NCI-H345 treated with DMSO at 0.1 percent for 48 hours (cell line): ENCODE measurements at regions not wholly inside any gene's neighbourhood (a gene's known extent, or its start where the extent isn't known, plus 50 kb on each side); places are given as distances from the start of the nearest gene placed in this dataset.
"Not testable (repeated sequence)": the region's sequence is repeated elsewhere in the genome, so short reads cannot be mapped to it uniquely, and the experiment has no call there.

ENCODE experiments used
- DNase-seq: peaks from one replicate; lab custom pipeline; 2025; ENCODE audit not compliant: unreplicated experiment; lab: John Stamatoyannopoulos, UW

DNA sequence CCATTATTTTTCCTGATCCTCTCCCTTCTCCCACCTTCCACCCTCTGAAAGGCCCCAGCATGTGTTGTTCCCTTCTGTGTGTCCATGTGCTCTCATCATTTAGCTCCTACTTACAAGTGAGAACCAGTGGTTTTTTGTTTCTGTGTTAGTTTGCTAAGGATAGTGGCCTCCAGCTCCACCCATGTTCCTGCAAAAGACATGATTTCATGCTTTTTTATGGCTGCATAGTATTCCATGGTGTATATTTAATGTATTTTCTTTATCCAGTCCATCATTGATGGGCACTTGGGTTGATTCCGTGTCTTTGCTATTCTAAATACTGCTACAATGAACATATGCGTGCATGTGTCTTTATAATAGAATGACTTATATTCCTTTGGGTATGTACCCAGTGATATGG, 89.4 kb upstream of the C1orf174 start:
- DNase-seq: no peak

- DNase-seq: no peak
Observed at GRCh38 chr1:3992103-3992556, 92.1 kb upstream of the C1orf174 start.

DNA sequence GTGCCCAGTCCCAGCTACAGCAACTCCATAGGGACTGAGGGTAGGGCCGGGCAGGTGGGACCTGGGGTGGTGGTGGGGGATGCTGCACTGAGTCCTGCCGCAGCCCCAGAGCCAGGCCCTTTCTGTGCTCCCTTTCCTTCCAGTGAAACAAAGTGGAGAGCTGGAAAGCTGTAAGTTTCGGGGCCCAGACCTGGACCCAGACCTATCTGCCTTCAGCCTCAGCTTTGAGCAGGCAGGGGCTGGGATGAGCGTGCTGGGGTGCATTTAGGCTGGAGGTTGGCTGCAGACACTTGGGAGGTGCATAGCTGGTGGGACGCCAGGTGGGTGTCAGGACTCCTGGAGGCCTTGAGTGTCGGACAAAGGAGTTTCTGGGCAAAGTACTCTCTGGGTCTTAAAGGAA, 92.7 kb upstream of the C1orf174 start:
- DNase-seq: no peak

GRCh38 chr1:3993619-3994375, 93.7 kb upstream of the C1orf174 start:
- peak; percentile 54 for DNase-seq

GRCh38 chr1:3995141-3995780, 95.2 kb upstream of the C1orf174 start:
- DNase-seq: no peak

GRCh38 chr1:3996846-3997705, 97.0 kb upstream of the C1orf174 start:
- DNase-seq: no peak

GRCh38 chr1:3998086-3998485, 98.0 kb upstream of the C1orf174 start:
- no peak for DNase-seq

GRCh38 chr1:3999514-3999913, 99.4 kb upstream of the C1orf174 start:
- not testable (repeated sequence) for DNase-seq

DNA sequence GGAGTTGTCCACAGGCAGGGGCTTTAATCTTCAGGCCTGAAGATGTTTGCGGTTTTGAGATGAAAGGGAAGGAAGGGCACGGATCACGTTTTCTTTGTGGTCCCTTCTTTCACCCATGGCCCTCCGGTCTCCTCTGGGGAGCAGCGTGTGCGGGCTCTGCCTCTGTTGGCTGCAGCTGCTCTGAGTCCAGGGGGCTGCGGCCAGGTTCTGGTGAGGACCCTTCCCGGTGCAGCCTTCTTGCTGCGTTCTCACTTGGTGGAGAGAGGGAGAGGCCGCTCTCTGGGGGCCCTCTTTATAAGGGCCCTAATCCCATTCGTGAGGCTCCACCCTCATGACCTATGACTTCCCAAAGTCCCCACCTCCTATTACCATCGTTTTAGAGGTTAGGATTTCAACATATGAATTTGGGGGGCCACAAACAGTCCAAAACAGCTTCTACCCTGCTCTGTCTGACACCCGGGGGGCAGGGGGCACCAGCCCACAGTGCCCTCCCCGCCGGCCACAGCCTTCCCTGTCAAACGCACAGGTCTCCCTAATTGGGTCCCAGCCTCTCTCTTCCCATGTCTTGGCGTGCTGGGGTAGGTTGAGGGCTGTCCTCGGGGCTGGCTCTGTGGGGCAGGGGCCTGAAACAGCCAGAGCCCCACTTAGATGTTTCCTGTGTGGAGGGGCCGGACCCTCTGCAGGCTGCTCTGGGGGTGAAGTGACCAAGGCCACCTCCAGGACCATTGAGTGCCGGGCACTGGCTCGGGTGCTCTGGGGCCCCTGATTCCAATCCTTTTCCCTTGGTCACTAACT, 100.1 kb upstream of the C1orf174 start:
- DNase-seq: no peak

- no peak for DNase-seq
Observed at GRCh38 chr1:4000811-4001251, 100.8 kb upstream of the C1orf174 start.

DNA sequence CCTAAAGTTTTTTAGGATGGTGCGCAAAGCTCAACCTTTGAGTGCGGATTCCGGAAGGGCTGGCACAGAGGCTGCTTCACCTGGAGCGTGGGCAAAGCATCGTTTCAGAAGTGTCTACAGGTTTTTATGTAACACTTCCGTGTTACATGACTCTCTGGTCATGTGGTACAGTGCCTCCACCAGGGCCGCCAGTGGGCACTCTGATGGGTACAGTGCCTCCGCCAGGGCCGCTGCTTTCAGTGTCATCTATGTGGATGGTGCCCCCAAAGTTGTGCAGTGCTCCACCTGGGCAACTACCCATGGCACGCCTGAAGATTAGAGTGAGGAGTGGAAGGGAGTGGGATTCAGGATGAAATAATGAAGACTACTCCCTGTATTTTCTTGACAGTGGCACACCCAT, 101.4 kb upstream of the C1orf174 start:
- no peak for DNase-seq

- DNase-seq: no peak
Observed at GRCh38 chr1:4002061-4002521, 102.0 kb upstream of the C1orf174 start.

- no peak for DNase-seq
Observed at GRCh38 chr1:4002741-4003140, 102.7 kb upstream of the C1orf174 start.

GRCh38 chr1:4003846-4004505, 103.9 kb upstream of the C1orf174 start:
- no peak for DNase-seq

- no peak for DNase-seq
Observed at GRCh38 chr1:4004635-4005430, 104.8 kb upstream of the C1orf174 start.

DNA sequence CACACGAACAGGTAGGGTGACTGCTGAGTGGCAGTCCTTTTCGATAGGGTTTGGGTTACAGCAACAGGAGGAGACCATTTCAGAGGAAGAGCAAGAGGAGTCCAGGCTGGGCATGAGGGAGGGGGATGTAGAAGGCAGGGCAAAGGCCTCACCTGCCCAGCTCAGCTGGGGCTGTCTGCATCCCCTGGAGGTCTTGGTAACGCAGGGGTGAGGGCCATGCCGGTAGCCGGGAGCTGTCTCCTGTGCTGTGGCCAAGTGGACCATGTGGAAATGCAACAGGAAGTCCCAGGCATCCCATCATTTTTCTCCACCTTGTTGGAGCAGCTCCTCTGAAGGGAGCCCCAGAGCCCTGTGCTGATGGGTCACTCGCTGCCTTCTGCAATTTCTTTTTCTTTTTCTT, 105.4 kb upstream of the C1orf174 start:
- DNase-seq: no peak

DNA sequence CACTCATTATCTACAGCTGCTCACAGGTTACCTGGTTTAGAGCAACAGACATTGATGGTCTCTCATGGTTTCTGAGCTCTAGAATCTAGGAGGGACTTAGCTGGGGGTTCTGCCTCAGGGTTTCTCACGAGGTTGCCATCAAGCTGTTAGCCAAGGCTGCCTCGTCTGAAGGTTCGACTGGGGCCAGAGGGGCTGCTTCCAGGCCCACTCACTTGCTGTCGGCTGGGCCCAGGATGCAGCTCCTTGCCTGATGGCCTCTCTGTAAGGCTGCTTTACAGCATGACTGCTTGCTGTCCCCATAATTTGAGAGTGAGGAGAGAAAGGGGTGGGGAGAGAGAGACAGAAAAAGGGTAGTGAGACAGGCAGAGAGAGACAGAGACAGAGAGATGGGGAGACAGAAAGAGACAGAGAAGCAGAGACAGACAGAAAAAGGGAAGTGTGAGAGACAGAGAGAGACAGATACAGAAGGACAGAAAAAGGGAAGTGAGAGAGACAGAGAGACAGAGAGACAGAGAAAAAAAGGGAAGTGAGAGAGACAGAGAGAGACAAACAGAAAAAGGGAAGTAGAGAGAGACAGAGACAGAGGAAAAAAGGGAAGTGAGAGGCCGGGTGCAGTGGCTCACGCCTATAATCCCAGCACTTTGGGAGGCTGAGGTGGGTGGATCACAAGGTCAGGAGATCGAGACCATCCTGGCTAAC, 106.8 kb upstream of the C1orf174 start:
- DNase-seq: no peak

DNA sequence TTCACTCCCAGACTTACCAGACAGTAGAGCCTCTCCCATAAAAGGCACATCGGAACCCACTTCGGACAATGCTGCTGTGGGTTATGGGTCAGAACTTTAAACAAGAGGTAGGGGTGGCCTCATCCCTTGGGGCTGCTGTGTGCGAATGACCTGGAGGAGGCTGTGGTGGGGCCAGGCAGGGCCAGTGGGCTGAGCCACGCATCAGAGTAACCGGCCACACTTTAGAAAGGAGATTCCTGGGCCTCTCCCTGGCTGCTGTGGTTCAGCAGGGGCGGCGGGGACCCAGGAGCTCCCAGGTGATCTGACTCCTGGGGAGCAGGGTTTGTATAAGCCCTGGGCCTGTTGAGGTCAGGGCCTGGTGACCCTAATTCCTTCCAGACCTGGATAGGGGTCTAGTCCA, 110.2 kb upstream of the C1orf174 start:
- no peak for DNase-seq
